Body of pancreas (tissue), 4 donors: ENCODE measurements at regions not wholly inside any gene's neighbourhood (a gene's known extent, or its start where the extent isn't known, plus 50 kb on each side); places are given as distances from the start of the nearest gene placed in this dataset.
"Not testable (repeated sequence)": the region's sequence is repeated elsewhere in the genome, so short reads cannot be mapped to it uniquely, and the experiment has no call there.

Source experiments
- ATAC-seq: fragments of 150-250 bp; one replicate; pipeline ENCODE4 v1.9.1; 2016
- DNase-seq, 4 donors: peaks; one replicate each; pipeline ENCODE4 v3.0.0-alpha.2; 2019
- H3K27ac ChIP-seq, 4 donors: fragments of 200-600 bp; sonication (generic); 1 replicate in 3 of 4; 2 replicates in 1 of 4; pipeline versions ENCODE4 v1.5.1 to v1.6.1; 2016 to 2019; ENCODE audit warnings: mild to moderate bottlenecking in 1 of 4, mixed read lengths in 1 of 4, moderate library complexity in 1 of 4
- H3K27me3 ChIP-seq, 2 donors: fragments of 200-600 bp; sonication (generic); one replicate each; pipeline ENCODE4 v1.6.0; 2016; ENCODE audit warnings: mild to moderate bottlenecking in 1 of 2
- H3K36me3 ChIP-seq, 2 donors: fragments of 200-600 bp; sonication (generic); replicated peaks in 1 of 2; 2 replicates each; pipeline ENCODE4 v1.5.1; 2016; ENCODE audit warnings: low read depth in 2 of 2; ENCODE audit not compliant: insufficient read depth in 1 of 2
- H3K4me1 ChIP-seq: fragments of 200-600 bp; sonication (generic); one replicate; pipeline ENCODE4 v1.6.0; 2016
- H3K4me3 ChIP-seq, 2 donors: fragments of 200-600 bp; sonication (generic); 1 replicate in 1 of 2; 2 replicates in 1 of 2; pipeline ENCODE4 v1.5.1; 2016 to 2019
- H3K9me3 ChIP-seq, 3 donors: fragments of 200-600 bp; sonication (generic); 1 replicate in 2 of 3; 2 replicates in 1 of 3; pipeline ENCODE4 v1.5.1; 2016
- POLR2A ChIP-seq, 3 donors: fragments of 450-650 bp; IDR thresholded peaks; one replicate each; pipeline ENCODE4 v1.6.1; 2016; ENCODE audit warnings: antibody characterized with exemption in 3 of 3, mild to moderate bottlenecking in 2 of 3
- WGBS, 2 donors: methylation state at CpG; one replicate each; pipeline ENCODE4 v1.1.5; 2017; 5-methylcytosine and 5-hydroxymethylcytosine counted together
- intact Hi-C: fragments of 100-400 bp; cut with DNase I; formaldehyde crosslinking; loops from one replicate; pipeline ENCODE4 v1.15.1; 2023
- TF ChIP-seq, protein P1 (sequence below), 7 experiments: fragments of 450-650 bp in 4 of 7; fragments of 200-600 bp in 3 of 7; sonication (generic) in 3 of 7; IDR thresholded peaks; one replicate each; pipeline ENCODE4 v1.5.1; 2016 to 2019; ENCODE audit warnings: antibody characterized with exemption in 7 of 7

DNA sequence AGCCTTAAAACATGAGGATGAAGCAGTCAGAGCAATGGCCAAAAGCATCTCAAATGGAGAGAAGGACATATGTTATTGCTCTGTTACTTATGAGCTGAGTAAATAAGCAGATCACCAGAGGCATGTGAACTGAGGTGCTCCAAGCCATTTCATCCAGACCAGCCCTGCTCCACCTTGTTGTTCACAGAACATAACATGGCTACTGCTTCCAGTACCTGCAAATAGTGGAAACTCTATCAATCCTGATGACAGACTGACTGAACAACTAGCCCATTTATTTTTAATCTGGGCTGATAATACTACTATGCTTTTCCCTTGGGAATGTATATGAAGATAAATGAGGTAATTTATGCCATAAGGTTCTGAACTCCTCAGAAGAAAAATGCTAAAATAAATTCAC lies 1164.7 kb downstream of the FAM181B start:
- H3K4me3 ChIP-seq, result no peak overlapping the region
- H3K36me3 ChIP-seq, result no peaks in the 10 kb centered on the region
- no peaks in the 10 kb centered on the region for H3K4me1 ChIP-seq
- H3K9me3 ChIP-seq, result no peaks in the 10 kb centered on the region
- intact Hi-C loops, result no loop called here
- no peaks in the 10 kb centered on the region for H3K27me3 ChIP-seq
- H3K27ac ChIP-seq, result no peak overlapping the region
- no peak for DNase-seq
- no peak for ATAC-seq
- TF ChIP-seq, protein P1, sequence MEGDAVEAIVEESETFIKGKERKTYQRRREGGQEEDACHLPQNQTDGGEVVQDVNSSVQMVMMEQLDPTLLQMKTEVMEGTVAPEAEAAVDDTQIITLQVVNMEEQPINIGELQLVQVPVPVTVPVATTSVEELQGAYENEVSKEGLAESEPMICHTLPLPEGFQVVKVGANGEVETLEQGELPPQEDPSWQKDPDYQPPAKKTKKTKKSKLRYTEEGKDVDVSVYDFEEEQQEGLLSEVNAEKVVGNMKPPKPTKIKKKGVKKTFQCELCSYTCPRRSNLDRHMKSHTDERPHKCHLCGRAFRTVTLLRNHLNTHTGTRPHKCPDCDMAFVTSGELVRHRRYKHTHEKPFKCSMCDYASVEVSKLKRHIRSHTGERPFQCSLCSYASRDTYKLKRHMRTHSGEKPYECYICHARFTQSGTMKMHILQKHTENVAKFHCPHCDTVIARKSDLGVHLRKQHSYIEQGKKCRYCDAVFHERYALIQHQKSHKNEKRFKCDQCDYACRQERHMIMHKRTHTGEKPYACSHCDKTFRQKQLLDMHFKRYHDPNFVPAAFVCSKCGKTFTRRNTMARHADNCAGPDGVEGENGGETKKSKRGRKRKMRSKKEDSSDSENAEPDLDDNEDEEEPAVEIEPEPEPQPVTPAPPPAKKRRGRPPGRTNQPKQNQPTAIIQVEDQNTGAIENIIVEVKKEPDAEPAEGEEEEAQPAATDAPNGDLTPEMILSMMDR (IDR thresholded peaks at IDR 0.05), result no peak
- TF ChIP-seq POLR2A (IDR thresholded peaks at IDR 0.05), result no peak

DNA sequence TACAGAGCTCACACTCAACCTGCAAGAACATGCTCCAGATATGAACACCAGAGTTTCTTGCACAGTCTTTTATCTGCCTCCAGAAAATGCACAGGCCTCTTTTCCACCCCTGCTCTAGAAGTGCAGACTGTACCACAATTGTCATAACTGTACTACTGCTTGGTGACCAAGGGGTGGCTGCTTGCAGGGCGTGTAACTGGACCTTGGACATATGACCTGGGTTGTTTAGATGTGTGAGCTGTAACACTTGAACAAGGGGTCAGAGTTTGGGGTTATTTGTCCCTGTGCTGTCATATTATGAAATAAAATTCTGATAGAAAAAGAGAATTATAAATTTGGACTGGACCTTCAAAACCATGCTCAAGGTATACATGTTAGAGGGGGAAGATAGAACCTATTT lies 1185.5 kb downstream of the FAM181B start:
- Histone ChIP-seq H3K36me3 (no peaks in the 10 kb centered on the region), H3K27me3 (no peaks in the 10 kb centered on the region), H3K4me1 (no peaks in the 10 kb centered on the region), H3K27ac (no peak overlapping the region), H3K9me3 (no peaks in the 10 kb centered on the region), H3K4me3 (no peak overlapping the region)
- intact Hi-C loops, result no loop called here
- no peak for ATAC-seq
- no peak for DNase-seq
- TF ChIP-seq POLR2A (IDR thresholded peaks at IDR 0.05), result no peak
- TF ChIP-seq, protein P1 (IDR thresholded peaks at IDR 0.05), result no peak
- 32 to 57% methylated on average over 1 of the region's 1 CpG for WGBS, 2 donors

DNA sequence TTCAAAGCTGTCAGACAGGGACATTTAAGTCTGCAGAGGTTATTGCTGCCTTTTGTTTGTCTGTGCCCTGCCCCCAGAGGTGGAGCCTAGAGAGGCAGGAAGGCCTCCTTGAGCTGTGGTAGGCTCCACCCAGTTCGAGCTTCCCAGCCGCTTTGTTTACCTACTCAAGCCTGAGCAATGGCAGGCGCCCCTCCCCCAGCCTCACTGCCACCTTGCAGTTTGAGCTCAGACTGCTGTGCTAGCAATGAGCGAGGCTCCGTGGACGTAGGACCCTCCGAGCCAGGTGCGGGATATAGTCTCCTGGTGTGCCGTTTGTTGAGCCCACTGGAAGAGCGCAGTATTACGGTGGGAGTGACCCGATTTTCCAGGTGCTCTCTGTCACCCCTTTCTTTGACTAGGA lies 1193.9 kb downstream of the FAM181B start:
- H3K4me3 ChIP-seq, intact Hi-C loops, H3K36me3 ChIP-seq, H3K27ac ChIP-seq, ATAC-seq, H3K4me1 ChIP-seq, H3K27me3 ChIP-seq, H3K9me3 ChIP-seq: not testable (repeated sequence)
- DNase-seq, result peak in 1 of 4 donors; percentile 3
- WGBS, 2 donors, result 84 to 87% methylated on average over 8 to 12 of the region's 12 CpGs

DNA sequence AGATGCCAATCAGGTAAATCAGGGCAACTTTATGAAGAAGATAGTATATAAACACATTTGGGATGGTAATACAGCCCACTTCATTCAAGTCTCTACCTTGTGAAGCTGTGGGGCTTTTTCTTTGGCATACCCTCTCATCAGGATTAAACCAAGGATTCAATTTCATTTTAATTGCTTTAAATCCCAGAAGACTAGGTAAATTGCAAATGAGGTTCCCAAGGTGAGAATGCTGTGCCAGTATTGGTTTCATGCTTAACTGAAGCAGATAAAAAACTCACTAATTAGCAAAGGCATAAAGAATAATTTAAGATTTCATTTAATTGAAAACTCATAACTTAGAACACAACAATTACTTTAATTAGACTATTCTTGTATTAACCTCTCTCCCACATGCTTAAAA lies 1218.1 kb downstream of the FAM181B start:
- Histone ChIP-seq H3K4me3 (no peak overlapping the region), H3K36me3 (no peaks in the 10 kb centered on the region), H3K27me3 (no peaks in the 10 kb centered on the region), H3K4me1 (no peaks in the 10 kb centered on the region), H3K27ac (no peak overlapping the region), H3K9me3 (no peaks in the 10 kb centered on the region)
- no peak for TF ChIP-seq POLR2A (IDR thresholded peaks at IDR 0.05)
- TF ChIP-seq, protein P1 (IDR thresholded peaks at IDR 0.05), result no peak
- no peak for ATAC-seq
- intact Hi-C loops, result no loop called here
- DNase-seq, result no peak

DNA sequence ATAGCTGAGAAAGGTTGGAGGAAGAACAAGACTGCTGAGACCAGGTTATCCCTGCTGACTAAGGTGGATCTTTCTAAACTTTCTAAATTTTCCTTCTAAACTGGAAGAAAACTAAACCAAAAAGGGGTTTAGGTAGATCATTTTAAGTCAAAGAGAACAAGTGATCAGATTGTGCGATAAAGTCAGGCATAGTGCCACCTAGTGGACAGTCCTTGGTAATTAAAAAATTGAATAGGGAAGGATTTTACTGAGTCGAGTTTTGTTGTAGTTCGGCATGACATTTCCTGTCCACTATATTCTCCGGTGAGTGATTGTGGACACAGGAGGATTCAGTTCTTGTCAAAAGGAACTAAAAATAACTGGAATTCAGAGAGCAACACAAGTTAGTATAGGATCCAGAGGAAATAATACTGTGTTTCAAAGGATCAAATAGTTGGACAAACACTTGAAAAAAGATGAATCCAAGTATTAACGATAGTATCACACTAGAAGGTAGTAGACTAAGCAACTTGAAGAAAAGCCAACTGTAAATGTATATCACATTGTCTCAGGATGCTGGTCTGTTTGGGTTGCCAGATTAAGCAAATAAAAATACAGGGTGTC lies 1236.4 kb downstream of the FAM181B start:
- Histone ChIP-seq H3K4me1 (no peaks in the 10 kb centered on the region), H3K27me3 (no peaks in the 10 kb centered on the region), H3K36me3 (no peaks in the 10 kb centered on the region), H3K4me3 (no peak overlapping the region), H3K9me3 (no peaks in the 10 kb centered on the region), H3K27ac (no peak overlapping the region)
- no peak for TF ChIP-seq POLR2A (IDR thresholded peaks at IDR 0.05)
- TF ChIP-seq, protein P1 (IDR thresholded peaks at IDR 0.05), result peak; percentile 27 to 58 (median 48)
- intact Hi-C loops, result no loop called here
- 18 to 20% methylated on average over 5 of the region's 5 CpGs for WGBS, 2 donors
- ATAC-seq (no peak), DNase-seq (peak in 3 of 4 donors; percentile 10 to 16 (median 10))
